ENCODE measurements at regions not wholly inside any gene's neighbourhood (a gene's known extent, or its start where the extent isn't known, plus 50 kb on each side); places are given as distances from the start of the nearest gene placed in this dataset.

DNA sequence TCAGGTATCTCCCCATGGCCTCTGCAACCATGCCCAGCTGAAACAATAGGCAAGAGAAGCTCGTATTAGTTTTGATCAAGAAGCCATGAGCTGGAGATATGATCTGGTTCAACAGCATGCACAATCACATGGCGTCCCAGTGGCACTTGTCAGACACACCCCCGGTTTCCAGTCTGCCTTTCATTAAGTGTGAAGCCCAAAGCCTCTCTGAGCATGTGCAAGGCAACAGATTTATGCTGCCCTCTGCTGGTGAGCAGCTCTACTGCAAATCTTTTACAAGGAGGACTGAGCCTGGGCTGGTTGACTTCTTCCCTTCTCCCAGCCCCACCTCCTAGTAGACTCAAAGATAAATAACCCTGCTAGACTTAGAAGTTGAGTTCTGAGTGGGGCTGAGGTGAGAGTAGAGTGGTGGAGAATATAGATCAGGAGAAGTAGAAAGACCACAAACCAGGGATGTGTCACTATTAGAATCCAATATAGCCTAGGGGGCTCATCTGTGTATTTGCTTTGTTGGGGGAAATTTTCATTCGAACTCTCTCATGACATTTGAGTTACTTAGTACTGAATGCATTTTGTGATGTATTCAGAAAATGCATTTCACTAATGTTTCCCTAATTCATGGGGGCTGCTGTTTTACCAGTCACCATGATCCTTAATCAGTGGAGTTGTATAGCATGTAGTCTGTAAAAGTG, 53.7 kb upstream of the MBIP start (continued):
- TF ChIP-seq, protein P1, sequence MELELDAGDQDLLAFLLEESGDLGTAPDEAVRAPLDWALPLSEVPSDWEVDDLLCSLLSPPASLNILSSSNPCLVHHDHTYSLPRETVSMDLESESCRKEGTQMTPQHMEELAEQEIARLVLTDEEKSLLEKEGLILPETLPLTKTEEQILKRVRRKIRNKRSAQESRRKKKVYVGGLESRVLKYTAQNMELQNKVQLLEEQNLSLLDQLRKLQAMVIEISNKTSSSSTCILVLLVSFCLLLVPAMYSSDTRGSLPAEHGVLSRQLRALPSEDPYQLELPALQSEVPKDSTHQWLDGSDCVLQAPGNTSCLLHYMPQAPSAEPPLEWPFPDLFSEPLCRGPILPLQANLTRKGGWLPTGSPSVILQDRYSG (CRISPR knock-in tag; IDR thresholded peaks at IDR 0.05), result no peak
- TF ChIP-seq KDM6A (CRISPR knock-in tag; IDR thresholded peaks at IDR 0.05; ENCODE audit: low read depth), result no peak
- no peak for TF ChIP-seq IKZF1 (IDR thresholded peaks at IDR 0.05)
- TF ChIP-seq ZNF430 (CRISPR knock-in tag; IDR thresholded peaks at IDR 0.05), result peak; percentile 59; the same call in 1 of the 2 replicates
- TF ChIP-seq ZNF3 (CRISPR knock-in tag; IDR thresholded peaks at IDR 0.05), result no peak
- TF ChIP-seq, protein P2, sequence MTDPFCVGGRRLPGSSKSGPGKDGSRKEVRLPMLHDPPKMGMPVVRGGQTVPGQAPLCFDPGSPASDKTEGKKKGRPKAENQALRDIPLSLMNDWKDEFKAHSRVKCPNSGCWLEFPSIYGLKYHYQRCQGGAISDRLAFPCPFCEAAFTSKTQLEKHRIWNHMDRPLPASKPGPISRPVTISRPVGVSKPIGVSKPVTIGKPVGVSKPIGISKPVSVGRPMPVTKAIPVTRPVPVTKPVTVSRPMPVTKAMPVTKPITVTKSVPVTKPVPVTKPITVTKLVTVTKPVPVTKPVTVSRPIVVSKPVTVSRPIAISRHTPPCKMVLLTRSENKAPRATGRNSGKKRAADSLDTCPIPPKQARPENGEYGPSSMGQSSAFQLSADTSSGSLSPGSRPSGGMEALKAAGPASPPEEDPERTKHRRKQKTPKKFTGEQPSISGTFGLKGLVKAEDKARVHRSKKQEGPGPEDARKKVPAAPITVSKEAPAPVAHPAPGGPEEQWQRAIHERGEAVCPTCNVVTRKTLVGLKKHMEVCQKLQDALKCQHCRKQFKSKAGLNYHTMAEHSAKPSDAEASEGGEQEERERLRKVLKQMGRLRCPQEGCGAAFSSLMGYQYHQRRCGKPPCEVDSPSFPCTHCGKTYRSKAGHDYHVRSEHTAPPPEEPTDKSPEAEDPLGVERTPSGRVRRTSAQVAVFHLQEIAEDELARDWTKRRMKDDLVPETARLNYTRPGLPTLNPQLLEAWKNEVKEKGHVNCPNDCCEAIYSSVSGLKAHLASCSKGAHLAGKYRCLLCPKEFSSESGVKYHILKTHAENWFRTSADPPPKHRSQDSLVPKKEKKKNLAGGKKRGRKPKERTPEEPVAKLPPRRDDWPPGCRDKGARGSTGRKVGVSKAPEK (CRISPR knock-in tag; IDR thresholded peaks at IDR 0.05; ENCODE audit: borderline replicate concordance), result no peak
- no peak for TF ChIP-seq BHLHE40 (IDR thresholded peaks at IDR 0.05; ENCODE audit: low read length)
- peak; percentile 94 for TF ChIP-seq STAG1 (CRISPR knock-in tag; IDR thresholded peaks at IDR 0.05)
- TF ChIP-seq XBP1 (CRISPR knock-in tag; IDR thresholded peaks at IDR 0.05), result no peak
- TF ChIP-seq, protein P3, sequence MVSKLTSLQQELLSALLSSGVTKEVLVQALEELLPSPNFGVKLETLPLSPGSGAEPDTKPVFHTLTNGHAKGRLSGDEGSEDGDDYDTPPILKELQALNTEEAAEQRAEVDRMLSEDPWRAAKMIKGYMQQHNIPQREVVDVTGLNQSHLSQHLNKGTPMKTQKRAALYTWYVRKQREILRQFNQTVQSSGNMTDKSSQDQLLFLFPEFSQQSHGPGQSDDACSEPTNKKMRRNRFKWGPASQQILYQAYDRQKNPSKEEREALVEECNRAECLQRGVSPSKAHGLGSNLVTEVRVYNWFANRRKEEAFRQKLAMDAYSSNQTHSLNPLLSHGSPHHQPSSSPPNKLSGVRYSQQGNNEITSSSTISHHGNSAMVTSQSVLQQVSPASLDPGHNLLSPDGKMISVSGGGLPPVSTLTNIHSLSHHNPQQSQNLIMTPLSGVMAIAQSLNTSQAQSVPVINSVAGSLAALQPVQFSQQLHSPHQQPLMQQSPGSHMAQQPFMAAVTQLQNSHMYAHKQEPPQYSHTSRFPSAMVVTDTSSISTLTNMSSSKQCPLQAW (CRISPR knock-in tag; IDR thresholded peaks at IDR 0.05), result 0 out of 2 replicates have a peak, but pooled peaks have one; percentile 46
- TF ChIP-seq, protein P4, sequence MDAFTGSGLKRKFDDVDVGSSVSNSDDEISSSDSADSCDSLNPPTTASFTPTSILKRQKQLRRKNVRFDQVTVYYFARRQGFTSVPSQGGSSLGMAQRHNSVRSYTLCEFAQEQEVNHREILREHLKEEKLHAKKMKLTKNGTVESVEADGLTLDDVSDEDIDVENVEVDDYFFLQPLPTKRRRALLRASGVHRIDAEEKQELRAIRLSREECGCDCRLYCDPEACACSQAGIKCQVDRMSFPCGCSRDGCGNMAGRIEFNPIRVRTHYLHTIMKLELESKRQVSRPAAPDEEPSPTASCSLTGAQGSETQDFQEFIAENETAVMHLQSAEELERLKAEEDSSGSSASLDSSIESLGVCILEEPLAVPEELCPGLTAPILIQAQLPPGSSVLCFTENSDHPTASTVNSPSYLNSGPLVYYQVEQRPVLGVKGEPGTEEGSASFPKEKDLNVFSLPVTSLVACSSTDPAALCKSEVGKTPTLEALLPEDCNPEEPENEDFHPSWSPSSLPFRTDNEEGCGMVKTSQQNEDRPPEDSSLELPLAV (CRISPR knock-in tag; conservative IDR thresholded peaks at IDR 0.05; ENCODE audit: low read depth), result no peak
- TF ChIP-seq, protein P5, sequence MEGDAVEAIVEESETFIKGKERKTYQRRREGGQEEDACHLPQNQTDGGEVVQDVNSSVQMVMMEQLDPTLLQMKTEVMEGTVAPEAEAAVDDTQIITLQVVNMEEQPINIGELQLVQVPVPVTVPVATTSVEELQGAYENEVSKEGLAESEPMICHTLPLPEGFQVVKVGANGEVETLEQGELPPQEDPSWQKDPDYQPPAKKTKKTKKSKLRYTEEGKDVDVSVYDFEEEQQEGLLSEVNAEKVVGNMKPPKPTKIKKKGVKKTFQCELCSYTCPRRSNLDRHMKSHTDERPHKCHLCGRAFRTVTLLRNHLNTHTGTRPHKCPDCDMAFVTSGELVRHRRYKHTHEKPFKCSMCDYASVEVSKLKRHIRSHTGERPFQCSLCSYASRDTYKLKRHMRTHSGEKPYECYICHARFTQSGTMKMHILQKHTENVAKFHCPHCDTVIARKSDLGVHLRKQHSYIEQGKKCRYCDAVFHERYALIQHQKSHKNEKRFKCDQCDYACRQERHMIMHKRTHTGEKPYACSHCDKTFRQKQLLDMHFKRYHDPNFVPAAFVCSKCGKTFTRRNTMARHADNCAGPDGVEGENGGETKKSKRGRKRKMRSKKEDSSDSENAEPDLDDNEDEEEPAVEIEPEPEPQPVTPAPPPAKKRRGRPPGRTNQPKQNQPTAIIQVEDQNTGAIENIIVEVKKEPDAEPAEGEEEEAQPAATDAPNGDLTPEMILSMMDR (CRISPR knock-in tag; IDR thresholded peaks at IDR 0.05), result peak; percentile 99
- TF ChIP-seq ZNF335 (CRISPR knock-in tag; IDR thresholded peaks at IDR 0.05), result peak; percentile 45; the same call in 1 of the 2 replicates
- TF ChIP-seq ZNF672 (CRISPR knock-in tag; IDR thresholded peaks at IDR 0.05), result no peak
- 0 out of 2 replicates have a peak, but pooled peaks have one; percentile 49 for TF ChIP-seq SMAD1 (CRISPR knock-in tag; IDR thresholded peaks at IDR 0.05; ENCODE audit: borderline replicate concordance, low read depth)
- no peak for TF ChIP-seq ZNF556 (CRISPR knock-in tag; IDR thresholded peaks at IDR 0.05; ENCODE audit: borderline replicate concordance)
- no peak for TF ChIP-seq ZNF101 (CRISPR knock-in tag; IDR thresholded peaks at IDR 0.05; ENCODE audit: borderline replicate concordance, low read depth)
- no peak for TF ChIP-seq GPN1 (CRISPR knock-in tag; IDR thresholded peaks at IDR 0.05; ENCODE audit: borderline replicate concordance)

Data from HepG2 (cell line).